ENCODE measurements at regions not wholly inside any gene's neighbourhood (a gene's known extent, or its start where the extent isn't known, plus 50 kb on each side); places are given as distances from the start of the nearest gene placed in this dataset.

GRCh38 chr2:216769626-216770025 lies 74.3 kb upstream of the IGFBP5 start:
- TF ChIP-seq ZFX (IDR thresholded peaks at IDR 0.05; ENCODE audit: borderline replicate concordance) = no peak
- TF ChIP-seq CTCF (IDR thresholded peaks at IDR 0.05) = no peak
- H3K27ac ChIP-seq = no peak overlapping the region

- no peak overlapping the region for H3K27ac ChIP-seq
- TF ChIP-seq CTCF (IDR thresholded peaks at IDR 0.05) = no peak
- TF ChIP-seq ZFX (IDR thresholded peaks at IDR 0.05; ENCODE audit: borderline replicate concordance) = no peak
These were observed 73.6 kb upstream of the IGFBP5 start for GRCh38 chr2:216768908-216769411.

GRCh38 chr2:216765761-216766262 lies 70.5 kb upstream of the IGFBP5 start:
- H3K27ac ChIP-seq = no peak overlapping the region
- no peak for TF ChIP-seq ZFX (IDR thresholded peaks at IDR 0.05; ENCODE audit: borderline replicate concordance)
- TF ChIP-seq CTCF (IDR thresholded peaks at IDR 0.05) = no peak

GRCh38 chr2:216763396-216763795 lies 68.0 kb upstream of the IGFBP5 start:
- H3K27ac ChIP-seq = no peak overlapping the region
- no peak for TF ChIP-seq CTCF (IDR thresholded peaks at IDR 0.05)
- TF ChIP-seq ZFX (IDR thresholded peaks at IDR 0.05; ENCODE audit: borderline replicate concordance) = no peak

- TF ChIP-seq ZFX (IDR thresholded peaks at IDR 0.05; ENCODE audit: borderline replicate concordance) (no peak), CTCF (IDR thresholded peaks at IDR 0.05) (no peak)
These were observed 66.5 kb upstream of the IGFBP5 start for GRCh38 chr2:216761809-216762208.

GRCh38 chr2:216761133-216761532 lies 65.8 kb upstream of the IGFBP5 start:
- no peak overlapping the region for H3K27ac ChIP-seq
- TF ChIP-seq CTCF (IDR thresholded peaks at IDR 0.05) (no peak), ZFX (IDR thresholded peaks at IDR 0.05; ENCODE audit: borderline replicate concordance) (no peak)

More at GRCh38 chr2:216761809-216762208, 66.5 kb upstream of the IGFBP5 start:
- no peak overlapping the region for H3K27ac ChIP-seq

- H3K27ac ChIP-seq = no peak overlapping the region
- TF ChIP-seq CTCF (IDR thresholded peaks at IDR 0.05) (no peak), ZFX (IDR thresholded peaks at IDR 0.05; ENCODE audit: borderline replicate concordance) (no peak)
These were observed 63.2 kb upstream of the IGFBP5 start for GRCh38 chr2:216758256-216759155.

All from 22Rv1 (cell line).